ENCODE measurements at regions not wholly inside any gene's neighbourhood (a gene's known extent, or its start where the extent isn't known, plus 50 kb on each side); places are given as distances from the start of the nearest gene placed in this dataset.

GRCh38 chr12:127324681-127325080, 942.3 kb upstream of the TMEM132C start:
- TF ChIP-seq, protein P1, sequence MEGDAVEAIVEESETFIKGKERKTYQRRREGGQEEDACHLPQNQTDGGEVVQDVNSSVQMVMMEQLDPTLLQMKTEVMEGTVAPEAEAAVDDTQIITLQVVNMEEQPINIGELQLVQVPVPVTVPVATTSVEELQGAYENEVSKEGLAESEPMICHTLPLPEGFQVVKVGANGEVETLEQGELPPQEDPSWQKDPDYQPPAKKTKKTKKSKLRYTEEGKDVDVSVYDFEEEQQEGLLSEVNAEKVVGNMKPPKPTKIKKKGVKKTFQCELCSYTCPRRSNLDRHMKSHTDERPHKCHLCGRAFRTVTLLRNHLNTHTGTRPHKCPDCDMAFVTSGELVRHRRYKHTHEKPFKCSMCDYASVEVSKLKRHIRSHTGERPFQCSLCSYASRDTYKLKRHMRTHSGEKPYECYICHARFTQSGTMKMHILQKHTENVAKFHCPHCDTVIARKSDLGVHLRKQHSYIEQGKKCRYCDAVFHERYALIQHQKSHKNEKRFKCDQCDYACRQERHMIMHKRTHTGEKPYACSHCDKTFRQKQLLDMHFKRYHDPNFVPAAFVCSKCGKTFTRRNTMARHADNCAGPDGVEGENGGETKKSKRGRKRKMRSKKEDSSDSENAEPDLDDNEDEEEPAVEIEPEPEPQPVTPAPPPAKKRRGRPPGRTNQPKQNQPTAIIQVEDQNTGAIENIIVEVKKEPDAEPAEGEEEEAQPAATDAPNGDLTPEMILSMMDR (IDR thresholded peaks at IDR 0.05) = no peak
- TF ChIP-seq POLR2A (IDR thresholded peaks at IDR 0.05) = no peak
